Endothelial cell of umbilical vein (primary cell): ENCODE measurements at regions not wholly inside any gene's neighbourhood (a gene's known extent, or its start where the extent isn't known, plus 50 kb on each side); places are given as distances from the start of the nearest gene placed in this dataset.
"Not testable (repeated sequence)": the region's sequence is repeated elsewhere in the genome, so short reads cannot be mapped to it uniquely, and the experiment has no call there.

ENCODE experiments used
- EZH2 ChIP-seq: IDR thresholded peaks from 2 replicates; pipeline ENCODE4 v1.6.1; 2012; ENCODE audit warnings: borderline replicate concordance, low read depth, mild to moderate bottlenecking, moderate library complexity, low read length, inconsistent platforms; ENCODE audit not compliant: severe bottlenecking
- FOS ChIP-seq: IDR thresholded peaks from 2 replicates; pipeline ENCODE4 v1.6.1; 2011; ENCODE audit warnings: mild to moderate bottlenecking, low read length, moderate library complexity, borderline replicate concordance; ENCODE audit not compliant: insufficient read depth
- JUN ChIP-seq: IDR thresholded peaks from 2 replicates; pipeline ENCODE4 v1.6.1; 2011; ENCODE audit warnings: borderline replicate concordance, low read depth; ENCODE audit not compliant: insufficient read length, insufficient read depth
- MYC ChIP-seq: IDR thresholded peaks from one replicate; pipeline ENCODE4 v1.6.1; 2011; ENCODE audit warnings: mild to moderate bottlenecking, low read depth, low read length
- POLR2A ChIP-seq: IDR thresholded peaks from 2 replicates; pipeline ENCODE4 v1.6.1; 2012; ENCODE audit warnings: low read depth, mild to moderate bottlenecking, control low read depth, low read length
- TF ChIP-seq, protein P1 (sequence below): IDR thresholded peaks from 2 replicates; pipeline ENCODE4 v1.6.1; 2011; ENCODE audit not compliant: insufficient read depth, insufficient read length
- TF ChIP-seq, protein P2 (sequence below), 2 donors: IDR thresholded peaks; 1 replicate in 1 of 2; 2 replicates in 1 of 2; pipeline ENCODE4 v1.5.1; 2011; ENCODE audit warnings: low read length in 2 of 2, mild to moderate bottlenecking in 2 of 2, moderate library complexity in 2 of 2, control low read depth in 1 of 2, inconsistent platforms in 1 of 2, low read depth in 1 of 2; ENCODE audit not compliant: insufficient read depth in 1 of 2; ENCODE audit errors: extremely low read depth in 1 of 2

DNA sequence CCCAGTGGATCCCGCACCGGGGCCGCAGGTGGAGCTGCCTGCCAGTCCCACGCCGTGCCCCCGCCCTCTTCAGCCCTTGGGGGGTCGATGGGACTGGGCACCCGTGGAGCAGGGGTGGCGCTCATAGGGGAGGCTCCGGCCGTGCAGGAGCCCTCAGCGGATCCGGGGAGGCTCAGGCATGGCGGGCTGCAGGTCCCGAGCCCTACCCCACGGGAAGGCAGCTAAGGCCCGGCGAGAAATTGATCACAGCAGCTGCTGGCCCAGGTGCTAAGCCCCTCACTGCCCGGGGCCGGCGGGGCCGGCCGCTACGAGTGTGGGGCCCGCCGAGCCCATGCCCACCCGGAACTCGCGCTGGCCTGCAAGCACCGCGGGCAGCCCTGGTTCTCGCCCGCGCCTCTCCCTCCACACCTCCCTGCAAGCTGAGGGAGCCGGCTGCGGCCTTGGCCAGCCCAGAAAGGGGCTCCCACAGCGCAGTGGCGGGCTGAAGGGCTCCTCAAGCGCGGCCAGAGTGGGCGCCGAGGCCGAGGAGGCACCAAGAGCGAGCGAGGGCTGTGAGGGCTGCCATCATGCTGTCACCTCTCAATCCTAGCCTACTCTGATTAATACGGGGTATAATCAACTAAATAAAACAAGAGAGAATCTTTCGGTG lies 56.5 kb upstream of the ABHD2 start:
- TF ChIP-seq, protein P1, sequence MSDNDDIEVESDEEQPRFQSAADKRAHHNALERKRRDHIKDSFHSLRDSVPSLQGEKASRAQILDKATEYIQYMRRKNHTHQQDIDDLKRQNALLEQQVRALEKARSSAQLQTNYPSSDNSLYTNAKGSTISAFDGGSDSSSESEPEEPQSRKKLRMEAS: not testable (repeated sequence)
- TF ChIP-seq, protein P2, sequence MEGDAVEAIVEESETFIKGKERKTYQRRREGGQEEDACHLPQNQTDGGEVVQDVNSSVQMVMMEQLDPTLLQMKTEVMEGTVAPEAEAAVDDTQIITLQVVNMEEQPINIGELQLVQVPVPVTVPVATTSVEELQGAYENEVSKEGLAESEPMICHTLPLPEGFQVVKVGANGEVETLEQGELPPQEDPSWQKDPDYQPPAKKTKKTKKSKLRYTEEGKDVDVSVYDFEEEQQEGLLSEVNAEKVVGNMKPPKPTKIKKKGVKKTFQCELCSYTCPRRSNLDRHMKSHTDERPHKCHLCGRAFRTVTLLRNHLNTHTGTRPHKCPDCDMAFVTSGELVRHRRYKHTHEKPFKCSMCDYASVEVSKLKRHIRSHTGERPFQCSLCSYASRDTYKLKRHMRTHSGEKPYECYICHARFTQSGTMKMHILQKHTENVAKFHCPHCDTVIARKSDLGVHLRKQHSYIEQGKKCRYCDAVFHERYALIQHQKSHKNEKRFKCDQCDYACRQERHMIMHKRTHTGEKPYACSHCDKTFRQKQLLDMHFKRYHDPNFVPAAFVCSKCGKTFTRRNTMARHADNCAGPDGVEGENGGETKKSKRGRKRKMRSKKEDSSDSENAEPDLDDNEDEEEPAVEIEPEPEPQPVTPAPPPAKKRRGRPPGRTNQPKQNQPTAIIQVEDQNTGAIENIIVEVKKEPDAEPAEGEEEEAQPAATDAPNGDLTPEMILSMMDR (IDR thresholded peaks at IDR 0.05; ENCODE audit: extremely low read depth in 1 of 2, insufficient read depth in 1 of 2, low read depth in 1 of 2, low read length in 2 of 2): not testable (repeated sequence)
- TF ChIP-seq POLR2A, JUN, MYC, FOS, EZH2: not testable (repeated sequence)
